Activated CD8-positive, alpha-beta memory T cell treated with anti-CD3 and anti-CD28 coated beads, Interleukin-2, amount 10 ng/mL, durations not matched to agents 7 days and 5 days (primary cell): ENCODE measurements at regions not wholly inside any gene's neighbourhood (a gene's known extent, or its start where the extent isn't known, plus 50 kb on each side); places are given as distances from the start of the nearest gene placed in this dataset.
"Not testable (repeated sequence)": the region's sequence is repeated elsewhere in the genome, so short reads cannot be mapped to it uniquely, and the experiment has no call there.

Experiments
- ATAC-seq: fragments of 150-1000 bp; cut with Tn5 transposase; one replicate; pipeline ENCODE4 v1.10.0; 2021; ENCODE audit warnings: moderate library complexity
- CTCF ChIA-PET: fragments of 350-600 bp; sonication (Branson Sonifier 250); formaldehyde crosslinking; loops from one replicate; lab custom pipeline; 2021; ENCODE audit warnings: antibody characterized with exemption; lab: Charles Lee
- DNase-seq: peaks from one replicate; pipeline ENCODE4 v3.0.0-alpha.2; 2020
- H3K27ac Mint-ChIP-seq: one replicate; pipeline ENCODE4 v1.8.0; 2021; ENCODE audit warnings: mild to moderate bottlenecking, mixed read lengths
- H3K27me3 Mint-ChIP-seq: one replicate; pipeline ENCODE4 v1.8.0; 2021; ENCODE audit warnings: mixed read lengths
- H3K36me3 Mint-ChIP-seq: one replicate; pipeline ENCODE4 v1.8.0; 2021; ENCODE audit warnings: mild to moderate bottlenecking, mixed read lengths
- H3K4me1 Mint-ChIP-seq: one replicate; pipeline ENCODE4 v1.8.0; 2021; ENCODE audit warnings: mixed read lengths
- H3K4me3 Mint-ChIP-seq: one replicate; pipeline ENCODE4 v1.8.0; 2021; ENCODE audit warnings: mild to moderate bottlenecking, moderate library complexity, mixed read lengths
- H3K9me3 Mint-ChIP-seq: one replicate; pipeline ENCODE4 v1.8.0; 2022; ENCODE audit warnings: low read depth, mixed read lengths

- no peak overlapping the region for H3K4me3 Mint-ChIP-seq
- no peak overlapping the region for H3K27ac Mint-ChIP-seq
- CTCF ChIA-PET: no interaction called here
- H3K4me1 Mint-ChIP-seq: no peaks in the 10 kb centered on the region
- no peak for DNase-seq
- ATAC-seq: no peak
- no peaks in the 10 kb centered on the region for H3K36me3 Mint-ChIP-seq
- H3K9me3 Mint-ChIP-seq: peaks cover 2% of the 10 kb centered on the region
- peaks cover 36% of the 10 kb centered on the region for H3K27me3 Mint-ChIP-seq
Measured at GRCh38 chr1:5610432-5610831, 381.8 kb downstream of the NPHP4 start.

- ATAC-seq: no peak
- Mint-ChIP-seq H3K36me3 (no peaks in the 10 kb centered on the region), H3K27me3 (peaks cover 24% of the 10 kb centered on the region), H3K27ac (no peak overlapping the region), H3K4me3 (no peak overlapping the region), H3K9me3 (no peaks in the 10 kb centered on the region), H3K4me1 (no peaks in the 10 kb centered on the region)
- CTCF ChIA-PET: no interaction called here
- DNase-seq: no peak
Measured at GRCh38 chr1:5603353-5604104, 388.7 kb downstream of the NPHP4 start.

- H3K36me3 Mint-ChIP-seq, H3K27ac Mint-ChIP-seq, ATAC-seq, CTCF ChIA-PET, H3K4me3 Mint-ChIP-seq, H3K4me1 Mint-ChIP-seq, H3K9me3 Mint-ChIP-seq: not testable (repeated sequence)
- peak; percentile 22 for DNase-seq
- peaks cover 21% of the 10 kb centered on the region for H3K27me3 Mint-ChIP-seq
Measured at GRCh38 chr1:5602718-5603117, 389.5 kb downstream of the NPHP4 start.

- DNase-seq (peak; percentile 7), ATAC-seq (no peak)
- no peak overlapping the region for H3K27ac Mint-ChIP-seq
- no peaks in the 10 kb centered on the region for H3K9me3 Mint-ChIP-seq
- H3K27me3 Mint-ChIP-seq: peaks cover 14% of the 10 kb centered on the region
- H3K4me1 Mint-ChIP-seq: no peaks in the 10 kb centered on the region
- CTCF ChIA-PET: no interaction called here
- H3K36me3 Mint-ChIP-seq: no peaks in the 10 kb centered on the region
- H3K4me3 Mint-ChIP-seq: no peak overlapping the region
Measured at GRCh38 chr1:5601516-5601915, 390.7 kb downstream of the NPHP4 start.

GRCh38 chr1:5599541-5599940, 392.7 kb downstream of the NPHP4 start:
- CTCF ChIA-PET: no interaction called here
- ATAC-seq (no peak), DNase-seq (peak; percentile 35)
- H3K27ac Mint-ChIP-seq: no peak overlapping the region
- peaks cover 12% of the 10 kb centered on the region for H3K27me3 Mint-ChIP-seq
- H3K36me3 Mint-ChIP-seq: no peaks in the 10 kb centered on the region
- no peaks in the 10 kb centered on the region for H3K9me3 Mint-ChIP-seq
- H3K4me3 Mint-ChIP-seq: no peak overlapping the region
- H3K4me1 Mint-ChIP-seq: no peaks in the 10 kb centered on the region

- H3K4me3 Mint-ChIP-seq: no peak overlapping the region
- no peak for ATAC-seq
- H3K27me3 Mint-ChIP-seq: peaks cover 6% of the 10 kb centered on the region
- DNase-seq: peak; percentile 9
- H3K27ac Mint-ChIP-seq: no peak overlapping the region
- H3K9me3 Mint-ChIP-seq: no peaks in the 10 kb centered on the region
- CTCF ChIA-PET: no interaction called here
- no peaks in the 10 kb centered on the region for H3K36me3 Mint-ChIP-seq
- no peaks in the 10 kb centered on the region for H3K4me1 Mint-ChIP-seq
Measured at GRCh38 chr1:5598824-5599395, 393.3 kb downstream of the NPHP4 start.

GRCh38 chr1:5597991-5598823, 394.0 kb downstream of the NPHP4 start:
- Mint-ChIP-seq H3K36me3 (no peaks in the 10 kb centered on the region), H3K9me3 (no peaks in the 10 kb centered on the region), H3K4me1 (no peaks in the 10 kb centered on the region), H3K4me3 (no peak overlapping the region), H3K27me3 (no peaks in the 10 kb centered on the region), H3K27ac (no peak overlapping the region)
- CTCF ChIA-PET: no interaction called here
- ATAC-seq: no peak
- peak; percentile 27 for DNase-seq

- H3K4me1 Mint-ChIP-seq: no peaks in the 10 kb centered on the region
- CTCF ChIA-PET: no interaction called here
- H3K36me3 Mint-ChIP-seq: no peaks in the 10 kb centered on the region
- DNase-seq (peak; percentile 16), ATAC-seq (no peak)
- no peak overlapping the region for H3K4me3 Mint-ChIP-seq
- no peaks in the 10 kb centered on the region for H3K9me3 Mint-ChIP-seq
- no peak overlapping the region for H3K27ac Mint-ChIP-seq
- no peaks in the 10 kb centered on the region for H3K27me3 Mint-ChIP-seq
Measured at GRCh38 chr1:5597171-5597850, 394.9 kb downstream of the NPHP4 start.

GRCh38 chr1:5596651-5597050, 395.6 kb downstream of the NPHP4 start:
- Mint-ChIP-seq H3K4me1 (no peaks in the 10 kb centered on the region), H3K9me3 (peaks cover 3% of the 10 kb centered on the region), H3K36me3 (no peaks in the 10 kb centered on the region), H3K27ac (no peak overlapping the region), H3K27me3 (no peaks in the 10 kb centered on the region), H3K4me3 (no peak overlapping the region)
- ATAC-seq (no peak), DNase-seq (peak; percentile 35)
- CTCF ChIA-PET: no interaction called here

- Mint-ChIP-seq H3K36me3 (no peaks in the 10 kb centered on the region), H3K27ac (no peak overlapping the region), H3K27me3 (no peaks in the 10 kb centered on the region), H3K9me3 (peaks cover 9% of the 10 kb centered on the region), H3K4me1 (no peaks in the 10 kb centered on the region), H3K4me3 (no peak overlapping the region)
- peak; percentile 37 for DNase-seq
- CTCF ChIA-PET: no interaction called here
- no peak for ATAC-seq
Measured at GRCh38 chr1:5595531-5596170, 396.6 kb downstream of the NPHP4 start.

- no peak for ATAC-seq
- H3K27ac Mint-ChIP-seq: no peak overlapping the region
- H3K27me3 Mint-ChIP-seq: no peaks in the 10 kb centered on the region
- H3K4me3 Mint-ChIP-seq: no peak overlapping the region
- H3K36me3 Mint-ChIP-seq: no peaks in the 10 kb centered on the region
- peak; percentile 25 for DNase-seq
- CTCF ChIA-PET: no interaction called here
- H3K9me3 Mint-ChIP-seq: peaks cover 9% of the 10 kb centered on the region
- H3K4me1 Mint-ChIP-seq: no peaks in the 10 kb centered on the region
Measured at GRCh38 chr1:5594056-5594956, 397.9 kb downstream of the NPHP4 start.

GRCh38 chr1:5590717-5591116, 401.5 kb downstream of the NPHP4 start:
- H3K4me1 Mint-ChIP-seq: no peaks in the 10 kb centered on the region
- ATAC-seq (no peak), DNase-seq (no peak)
- H3K4me3 Mint-ChIP-seq: no peak overlapping the region
- H3K27me3 Mint-ChIP-seq: no peaks in the 10 kb centered on the region
- peaks cover 9% of the 10 kb centered on the region for H3K9me3 Mint-ChIP-seq
- no peak overlapping the region for H3K27ac Mint-ChIP-seq
- no peaks in the 10 kb centered on the region for H3K36me3 Mint-ChIP-seq
- CTCF ChIA-PET: interaction anchor here (0.5 kb wide), 1 partner anchor 321 kb away, joined by 3 read pairs; no protein-coding TSS in a partner anchor
